K562 (cell line): ENCODE measurements at regions not wholly inside any gene's neighbourhood (a gene's known extent, or its start where the extent isn't known, plus 50 kb on each side); places are given as distances from the start of the nearest gene placed in this dataset.

Experiments used
- ATAC-seq: fragments of 200-7000 bp; cut with Tn5 transposase; 3 replicates; pipeline ENCODE4 v1.9.1; 2020; ENCODE audit warnings: moderate library complexity
- BruUV-seq: library from RNA; stranded (reverse); fragments of 400-500 nt; replicated peaks from 2 replicates; lab custom pipeline; 2021; lab: Mats Ljungman, UMichigan
- CTCF ChIA-PET: fragments of 300-600 bp; formaldehyde crosslinking; extraction: SDS; loops from one replicate; lab custom pipeline; 2021; ENCODE audit warnings: low intra/inter-chr PET ratio; lab: Yijun Ruan, JAX
- POLR2A ChIA-PET: fragments of 300-600, 350-650 bp; sonication (Branson Sonifier 250); formaldehyde crosslinking; extraction: SDS; loops from one replicate; lab custom pipeline; 2021; ENCODE audit warnings: antibody characterized with exemption, inconsistent platforms; lab: Yijun Ruan, JAX
- DNase-seq, 4 experiments: peaks; one replicate each; pipeline versions ENCODE4 v3.0.0 to v3.0.0-alpha.2; 2011 to 2018; ENCODE audit warnings: low spot score in 3 of 4, mixed read lengths in 3 of 4; ENCODE audit errors: extremely low read depth in 1 of 4
- FAIRE-seq: peaks from 2 replicates; lab custom pipeline; 2011; peaks lifted over from hg19 to GRCh38; lab: Jason Lieb, UNC
- H2AFZ ChIP-seq: 2 replicates; pipeline ENCODE4 v1.6.0; 2011; ENCODE audit warnings: low read depth, low read length, control low read depth, inconsistent platforms
- H3K27ac ChIP-seq: fragments of 200-600 bp; 3 replicates; pipeline ENCODE4 v1.8.0; 2011; ENCODE audit warnings: low read depth, mild to moderate bottlenecking, control low read depth, inconsistent platforms, low read length, moderate library complexity, mixed read lengths; ENCODE audit errors: extremely low read depth
- H3K27me3 ChIP-seq, 2 experiments: fragments of 300-600 bp in 1 of 2; 2 replicates in 1 of 2; 3 replicates in 1 of 2; pipeline versions ENCODE4 v1.6.0 to v1.8.0; 2011; ENCODE audit warnings: inconsistent platforms in 2 of 2, low read length in 2 of 2, mild to moderate bottlenecking in 1 of 2, mixed read lengths in 1 of 2, moderate library complexity in 1 of 2; ENCODE audit not compliant: control insufficient read depth in 2 of 2, insufficient read depth in 2 of 2
- H3K36me3 ChIP-seq: fragments of 300-600 bp; 3 replicates; pipeline ENCODE4 v1.8.0; 2011; ENCODE audit warnings: mild to moderate bottlenecking, low read length, inconsistent platforms; ENCODE audit not compliant: control insufficient read depth, insufficient read depth
- H3K4me1 ChIP-seq, 2 experiments: fragments of 200-600 bp in 1 of 2; replicated peaks in 1 of 2; 2 replicates in 1 of 2; 3 replicates in 1 of 2; pipeline versions ENCODE4 v1.5.1 to v1.8.0; 2011; ENCODE audit warnings: inconsistent platforms in 2 of 2, low read length in 2 of 2, mild to moderate bottlenecking in 1 of 2, mixed read lengths in 1 of 2, moderate library complexity in 1 of 2; ENCODE audit not compliant: control insufficient read depth in 2 of 2, insufficient read depth in 2 of 2
- H3K4me2 ChIP-seq: 2 replicates; pipeline ENCODE4 v1.6.1; 2011; ENCODE audit warnings: low read length, control low read depth, inconsistent platforms, mixed read lengths; ENCODE audit not compliant: insufficient read depth
- H3K4me3 ChIP-seq: fragments of 200-600 bp; sonication (generic), shearing (Covaris generic); 2 replicates; pipeline ENCODE4 v1.5.1; 2016; ENCODE audit warnings: control low read depth, inconsistent platforms
- H3K79me2 ChIP-seq: fragments of 200-600 bp; 3 replicates; pipeline ENCODE4 v1.8.0; 2011; ENCODE audit warnings: low read length, inconsistent platforms; ENCODE audit not compliant: control insufficient read depth, insufficient read depth
- H3K9ac ChIP-seq, 2 experiments: 2 replicates each; pipeline versions ENCODE4 v1.6.0 to v1.6.1; 2011; ENCODE audit warnings: low read depth in 2 of 2, low read length in 2 of 2, control low read depth in 1 of 2, inconsistent platforms in 1 of 2, mild to moderate bottlenecking in 1 of 2, mixed read lengths in 1 of 2; ENCODE audit not compliant: insufficient read depth in 1 of 2
- H3K9me1 ChIP-seq: one replicate; pipeline ENCODE4 v1.6.0; 2011; ENCODE audit warnings: inconsistent platforms, mild to moderate bottlenecking, low read length, moderate library complexity; ENCODE audit not compliant: control insufficient read depth, insufficient read depth
- H3K9me3 ChIP-seq: replicated peaks from 2 replicates; pipeline ENCODE4 v1.5.1; 2011; ENCODE audit warnings: low read depth, low read length, inconsistent platforms; ENCODE audit not compliant: control insufficient read depth, insufficient read depth
- H4K20me1 ChIP-seq: replicated peaks from 2 replicates; pipeline ENCODE4 v1.6.1; 2011; ENCODE audit warnings: low read length, inconsistent platforms, mixed read lengths; ENCODE audit not compliant: control insufficient read depth, insufficient read depth
- BMI1 ChIP-seq: fragments of 150-350 bp; IDR thresholded peaks from 2 replicates; pipeline ENCODE4 v1.6.1; 2014; ENCODE audit warnings: low read length
- CBFA2T2 ChIP-seq: fragments of 450-650 bp; conservative IDR thresholded peaks from 2 replicates; pipeline ENCODE4 v1.6.1; 2017; ENCODE audit warnings: mild to moderate bottlenecking
- DLX4 ChIP-seq: fragments of 250-450 bp; sonication (Bioruptor Pico); IDR thresholded peaks from 2 replicates; pipeline ENCODE4 v1.6.1; 2021; ENCODE audit warnings: mild to moderate bottlenecking
- FOS ChIP-seq: IDR thresholded peaks from 3 replicates; pipeline ENCODE4 v1.6.1; 2011; ENCODE audit not compliant: insufficient read length; ENCODE audit errors: extremely low read depth
- HDGF ChIP-seq: fragments of 450-650 bp; IDR thresholded peaks from 2 replicates; pipeline ENCODE4 v1.6.1; 2016
- MECOM ChIP-seq: fragments of 250-450 bp; sonication (Bioruptor Pico); IDR thresholded peaks from 2 replicates; pipeline ENCODE4 v1.8.0; 2022; ENCODE audit warnings: inconsistent platforms
- NR4A1 ChIP-seq, 2 experiments: fragments of 250-450 bp in 1 of 2; fragments of 450-650 bp in 1 of 2; sonication (Bioruptor Pico) in 1 of 2; IDR thresholded peaks; 2 replicates each; pipeline versions ENCODE4 v1.4.0 to v1.6.1; 2016 to 2020; ENCODE audit warnings: mild to moderate bottlenecking in 2 of 2, missing compliant biosample characterization in 1 of 2, missing genetic modification characterization in 1 of 2, moderate library complexity in 1 of 2
- NRF1 ChIP-seq, 2 experiments: fragments of 450-650 bp; IDR thresholded peaks in 1 of 2; conservative IDR thresholded peaks in 1 of 2; 2 replicates each; pipeline ENCODE4 v1.6.1; 2014; ENCODE audit warnings: mild to moderate bottlenecking in 2 of 2
- PTTG1 ChIP-seq: fragments of 450-650 bp; IDR thresholded peaks from 2 replicates; pipeline ENCODE4 v1.6.1; 2016; ENCODE audit warnings: low read depth, mild to moderate bottlenecking, missing genetic modification characterization, missing compliant biosample characterization
- SRSF3 ChIP-seq: fragments of 200-400 bp; formaldehyde crosslinking; IDR thresholded peaks from 2 replicates; pipeline ENCODE4 v1.6.1; 2016; ENCODE audit warnings: mild to moderate bottlenecking, low read length, moderate library complexity; ENCODE audit not compliant: insufficient read depth
- TAF7 ChIP-seq: fragments of 450-650 bp; IDR thresholded peaks from 2 replicates; pipeline ENCODE4 v1.6.1; 2016; ENCODE audit warnings: missing genetic modification characterization, missing compliant biosample characterization
- TFE3 ChIP-seq: fragments of 450-650 bp; formaldehyde crosslinking; IDR thresholded peaks from 2 replicates; pipeline ENCODE4 v1.4.0; 2020; ENCODE audit warnings: mild to moderate bottlenecking, mixed read lengths
- THAP7 ChIP-seq: fragments of 250-450 bp; sonication (Bioruptor Pico); IDR thresholded peaks from 2 replicates; pipeline ENCODE4 v1.5.0; 2021
- ZKSCAN1 ChIP-seq: fragments of 150-350 bp; IDR thresholded peaks from 2 replicates; pipeline ENCODE4 v1.6.1; 2016; ENCODE audit warnings: low read depth, low read length
- WGBS: fragments of 100-300 bp; shearing (Covaris generic); methylation state at CpG from one replicate; pipeline ENCODE4 v1.1.6; 2016; ENCODE audit warnings: low coverage, mixed read lengths; ENCODE audit not compliant: insufficient coverage; ENCODE audit errors: missing lambda C conversion rate; 5-methylcytosine and 5-hydroxymethylcytosine counted together
- in situ Hi-C: fragments of 300-500 bp; cut with MboI; formaldehyde crosslinking; loops from 4 replicates; pipeline ENCODE4 v1.15.0; 2018; ENCODE audit warnings: inconsistent platforms, mixed read lengths
- intact Hi-C: fragments of 100-400 bp; cut with micrococcal nuclease; formaldehyde crosslinking; loops from 2 replicates; pipeline ENCODE4 v1.14.2; 2022
- TF ChIP-seq, protein P1 (sequence below): fragments of 450-650 bp; IDR thresholded peaks from 2 replicates; pipeline ENCODE4 v1.6.1; 2017; ENCODE audit warnings: antibody characterized with exemption

DNA sequence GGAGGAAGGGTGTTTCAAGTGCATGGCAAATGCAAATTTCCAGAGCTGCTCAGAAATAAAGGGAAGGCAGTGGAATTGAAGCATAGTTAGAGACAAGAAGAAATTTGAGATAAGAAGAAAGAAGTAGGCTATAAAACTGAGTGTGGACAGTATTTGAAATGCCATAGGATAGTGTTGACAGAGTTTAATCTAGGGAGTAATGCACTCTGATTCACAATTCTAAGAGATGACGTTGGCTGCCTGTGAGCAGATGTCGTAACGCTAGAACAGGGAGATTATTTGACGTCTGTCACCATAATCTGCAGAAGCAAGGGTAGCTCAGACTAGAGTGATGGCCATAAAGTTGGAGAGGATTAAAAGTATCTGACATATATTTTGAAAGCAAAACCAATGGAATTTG, 389.9 kb upstream of the KIRREL3 start:
- POLR2A ChIA-PET: no interaction called here

More for the DNA sequence above, 389.9 kb upstream of the KIRREL3 start:
- TF ChIP-seq NRF1 (conservative IDR thresholded peaks at IDR 0.05 in 1 of 2, IDR thresholded peaks at IDR 0.05 in 1 of 2) (no peak), PTTG1 (tag) (no peak), ZKSCAN1 (no peak), THAP7 (CRISPR knock-in tag) (no peak), CBFA2T2 (no peak), TFE3 (CRISPR knock-in tag) (no peak), MECOM (CRISPR knock-in tag) (no peak), HDGF (no peak), DLX4 (no peak), BMI1 (no peak), SRSF3 (no peak), FOS (no peak), TAF7 (tag) (no peak), NR4A1 (CRISPR knock-in tag; IDR thresholded peaks at IDR 0.05) (no peak), NR4A1 (tag; IDR thresholded peaks at IDR 0.05) (no peak)
- TF ChIP-seq, protein P1, sequence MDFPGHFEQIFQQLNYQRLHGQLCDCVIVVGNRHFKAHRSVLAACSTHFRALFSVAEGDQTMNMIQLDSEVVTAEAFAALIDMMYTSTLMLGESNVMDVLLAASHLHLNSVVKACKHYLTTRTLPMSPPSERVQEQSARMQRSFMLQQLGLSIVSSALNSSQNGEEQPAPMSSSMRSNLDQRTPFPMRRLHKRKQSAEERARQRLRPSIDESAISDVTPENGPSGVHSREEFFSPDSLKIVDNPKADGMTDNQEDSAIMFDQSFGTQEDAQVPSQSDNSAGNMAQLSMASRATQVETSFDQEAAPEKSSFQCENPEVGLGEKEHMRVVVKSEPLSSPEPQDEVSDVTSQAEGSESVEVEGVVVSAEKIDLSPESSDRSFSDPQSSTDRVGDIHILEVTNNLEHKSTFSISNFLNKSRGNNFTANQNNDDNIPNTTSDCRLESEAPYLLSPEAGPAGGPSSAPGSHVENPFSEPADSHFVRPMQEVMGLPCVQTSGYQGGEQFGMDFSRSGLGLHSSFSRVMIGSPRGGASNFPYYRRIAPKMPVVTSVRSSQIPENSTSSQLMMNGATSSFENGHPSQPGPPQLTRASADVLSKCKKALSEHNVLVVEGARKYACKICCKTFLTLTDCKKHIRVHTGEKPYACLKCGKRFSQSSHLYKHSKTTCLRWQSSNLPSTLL: no peak
- Histone ChIP-seq H3K4me3 (no peak overlapping the region), H3K27ac (no peak overlapping the region), H3K9ac (no peak overlapping the region), H3K9me1 (no peaks in the 10 kb centered on the region), H4K20me1 (no peaks in the 10 kb centered on the region), H3K79me2 (no peaks in the 10 kb centered on the region), H3K4me2 (no peak overlapping the region), H3K4me1 (no peaks in the 10 kb centered on the region), H3K9me3 (no peaks in the 10 kb centered on the region; the same call in 1 of the 2 replicates), H3K36me3 (no peaks in the 10 kb centered on the region), H2AFZ (no peak overlapping the region), H3K27me3 (no peaks in the 10 kb centered on the region)
- BruUV-seq: no TSS peak
- ATAC-seq: no peak
- WGBS: 0% methylated on average over 4 of the region's 4 CpGs
- DNase-seq: no peak
- intact Hi-C loops (no loop called here), in situ Hi-C loops (no loop called here)
- no peak for FAIRE-seq
- CTCF ChIA-PET: no interaction called here
